ENCODE measurements at regions not wholly inside any gene's neighbourhood (a gene's known extent, or its start where the extent isn't known, plus 50 kb on each side); places are given as distances from the start of the nearest gene placed in this dataset.
"Not testable (repeated sequence)": the region's sequence is repeated elsewhere in the genome, so short reads cannot be mapped to it uniquely, and the experiment has no call there.

- Mint-ChIP-seq H3K27me3 (no peaks in the 10 kb centered on the region), H3K27ac (no peak overlapping the region), H3K9me3 (peaks cover 0 to 1% (median 0%) of the 10 kb centered on the region in 3 donors), H3K36me3 (peaks cover 2% of the 10 kb centered on the region), H3K4me3 (no peak overlapping the region), H3K4me1 (no peaks in the 10 kb centered on the region)
Measured at GRCh38 chr4:164318350-164318749, 435.6 kb upstream of the SMIM31 start.

DNA sequence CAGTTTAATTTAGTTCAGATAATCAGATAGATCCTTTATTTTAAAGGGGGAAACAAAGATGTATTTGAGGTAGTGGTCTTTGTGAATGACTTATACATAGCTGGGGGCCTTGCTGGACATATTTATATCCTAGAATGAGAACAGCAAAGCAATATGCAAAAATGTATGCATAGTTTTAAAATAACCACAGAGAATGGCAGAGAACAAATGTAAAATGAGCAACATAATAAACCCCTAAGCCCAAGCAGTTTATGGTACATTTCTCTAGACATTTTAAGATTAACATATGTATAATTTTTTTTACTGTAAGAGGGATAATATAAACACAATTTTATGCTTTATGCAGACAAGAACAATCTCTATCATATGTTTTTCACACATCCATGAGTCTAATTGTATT is 434.2 kb upstream of the SMIM31 start:
- Mint-ChIP-seq H3K36me3 (peaks cover 2% of the 10 kb centered on the region), H3K9me3 (peaks cover 0 to 1% (median 0%) of the 10 kb centered on the region in 3 donors), H3K4me1 (no peaks in the 10 kb centered on the region), H3K27me3 (no peaks in the 10 kb centered on the region), H3K4me3 (no peak overlapping the region), H3K27ac (no peak overlapping the region)

GRCh38 chr4:164320847-164321246 is 433.1 kb upstream of the SMIM31 start:
- Mint-ChIP-seq H3K36me3 (peaks cover 2% of the 10 kb centered on the region), H3K9me3 (peaks cover 0 to 1% (median 0%) of the 10 kb centered on the region in 3 donors), H3K27me3 (no peaks in the 10 kb centered on the region), H3K4me1 (no peaks in the 10 kb centered on the region), H3K27ac (no peak overlapping the region), H3K4me3 (no peak overlapping the region)

- Mint-ChIP-seq H3K27me3 (no peaks in the 10 kb centered on the region), H3K9me3 (peaks cover 0 to 2% (median 0%) of the 10 kb centered on the region in 3 donors), H3K4me3 (no peak overlapping the region), H3K27ac (no peak overlapping the region), H3K4me1 (no peaks in the 10 kb centered on the region), H3K36me3 (no peaks in the 10 kb centered on the region)
Measured at GRCh38 chr4:164326056-164326455, 427.9 kb upstream of the SMIM31 start.

GRCh38 chr4:164337219-164337944 is 416.5 kb upstream of the SMIM31 start:
- Mint-ChIP-seq H3K27me3 (no peaks in the 10 kb centered on the region), H3K27ac (no peak overlapping the region), H3K9me3 (peaks cover 2 to 18% (median 14%) of the 10 kb centered on the region in 3 donors), H3K36me3 (no peaks in the 10 kb centered on the region), H3K4me1 (no peaks in the 10 kb centered on the region), H3K4me3 (no peak overlapping the region)

- Mint-ChIP-seq H3K4me3 (no peak overlapping the region), H3K36me3 (no peaks in the 10 kb centered on the region), H3K4me1 (no peaks in the 10 kb centered on the region)
Measured at GRCh38 chr4:164343472-164343976, 410.4 kb upstream of the SMIM31 start.

GRCh38 chr4:164345756-164346155 is 408.2 kb upstream of the SMIM31 start:
- no peaks in the 10 kb centered on the region for H3K4me1 Mint-ChIP-seq
- peaks cover 5 to 8% (median 6%) of the 10 kb centered on the region in 3 donors for H3K9me3 Mint-ChIP-seq
- no peak overlapping the region for H3K4me3 Mint-ChIP-seq
- no peaks in the 10 kb centered on the region for H3K36me3 Mint-ChIP-seq
- no peaks in the 10 kb centered on the region for H3K27me3 Mint-ChIP-seq
- no peak overlapping the region for H3K27ac Mint-ChIP-seq

More at GRCh38 chr4:164343472-164343976, 410.4 kb upstream of the SMIM31 start:
- Mint-ChIP-seq H3K9me3 (peaks cover 5 to 13% (median 12%) of the 10 kb centered on the region in 3 donors), H3K27me3 (no peaks in the 10 kb centered on the region), H3K27ac (no peak overlapping the region)

DNA sequence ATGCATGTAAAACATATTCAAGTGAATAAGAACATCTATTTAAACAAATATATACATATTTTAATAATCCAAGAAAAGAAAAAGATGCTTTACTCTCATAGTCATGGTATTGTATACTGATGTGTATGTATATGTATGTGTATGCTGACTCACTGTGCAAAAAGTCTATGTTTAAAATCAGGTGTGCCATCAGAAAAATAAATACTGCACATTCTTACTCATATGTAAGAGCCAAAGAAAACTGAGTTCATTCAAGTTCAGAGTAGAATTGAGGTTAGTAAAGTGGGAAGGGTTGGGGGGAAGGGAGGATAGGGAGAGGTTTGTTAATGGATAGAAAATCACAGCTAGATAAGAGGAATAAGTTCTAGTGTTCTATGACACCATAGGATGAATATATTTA is 403.9 kb upstream of the SMIM31 start:
- Mint-ChIP-seq H3K36me3 (no peaks in the 10 kb centered on the region), H3K27me3 (no peaks in the 10 kb centered on the region)

GRCh38 chr4:164350716-164351115 is 403.2 kb upstream of the SMIM31 start:
- H3K9me3 Mint-ChIP-seq, H3K4me3 Mint-ChIP-seq, H3K27ac Mint-ChIP-seq, H3K36me3 Mint-ChIP-seq, H3K27me3 Mint-ChIP-seq, H3K4me1 Mint-ChIP-seq: not testable (repeated sequence)

More for the DNA sequence above, 403.9 kb upstream of the SMIM31 start:
- H3K9me3 Mint-ChIP-seq: peaks cover 0 to 2% (median 0%) of the 10 kb centered on the region in 3 donors
- no peaks in the 10 kb centered on the region for H3K4me1 Mint-ChIP-seq
- peak overlapping the region in 1 of 4 donors; percentile 20 for H3K4me3 Mint-ChIP-seq
- no peak overlapping the region for H3K27ac Mint-ChIP-seq

DNA sequence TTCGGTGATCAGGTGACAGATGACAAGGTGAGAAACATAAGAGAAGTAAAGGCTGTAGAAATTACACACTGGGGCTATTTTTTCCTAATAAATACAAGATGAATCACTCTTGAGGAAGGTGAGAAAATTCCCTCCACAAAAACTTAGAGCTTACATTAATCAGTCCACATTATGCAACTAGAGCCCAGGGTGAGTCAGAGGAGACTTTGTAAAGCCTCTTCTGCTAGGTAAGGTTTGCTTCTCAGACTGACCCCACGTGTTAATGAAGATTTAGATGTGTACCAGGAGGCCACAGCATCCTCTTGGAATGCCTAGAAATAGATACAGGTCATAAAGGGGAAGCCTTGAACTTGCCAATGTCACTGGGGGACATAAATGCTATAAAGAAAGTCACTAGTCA is 396.0 kb upstream of the SMIM31 start:
- Mint-ChIP-seq H3K4me1 (peaks cover 0 to 5% (median 0%) of the 10 kb centered on the region in 3 donors), H3K36me3 (no peaks in the 10 kb centered on the region), H3K27me3 (no peaks in the 10 kb centered on the region), H3K9me3 (peaks cover 0 to 2% (median 0%) of the 10 kb centered on the region in 3 donors), H3K4me3 (no peak overlapping the region), H3K27ac (no peak overlapping the region)

GRCh38 chr4:164358400-164358799 is 395.5 kb upstream of the SMIM31 start:
- Mint-ChIP-seq H3K36me3 (no peaks in the 10 kb centered on the region), H3K4me3 (no peak overlapping the region), H3K4me1 (peaks cover 0 to 5% (median 0%) of the 10 kb centered on the region in 3 donors)

DNA sequence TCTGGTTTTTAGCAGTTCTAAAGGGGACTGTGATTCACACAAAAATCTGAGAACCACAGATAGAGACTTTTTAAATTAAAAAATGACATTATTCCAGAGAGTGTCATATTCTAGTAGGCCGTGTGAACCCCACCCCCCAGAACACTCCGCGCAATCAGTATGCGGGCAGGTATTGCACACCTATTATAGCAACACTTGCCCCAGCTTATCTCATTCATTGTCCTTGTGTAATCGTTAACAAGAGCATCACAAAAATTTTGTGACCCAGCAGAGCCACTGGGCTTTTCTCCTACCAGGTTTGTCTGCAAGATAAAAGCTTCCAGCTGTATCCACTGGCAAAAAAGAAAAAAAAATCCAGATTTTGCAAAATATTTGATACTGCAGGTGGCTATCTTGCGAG is 394.1 kb upstream of the SMIM31 start:
- no peaks in the 10 kb centered on the region for H3K36me3 Mint-ChIP-seq
- no peak overlapping the region for H3K27ac Mint-ChIP-seq
- no peaks in the 10 kb centered on the region for H3K27me3 Mint-ChIP-seq
- no peak overlapping the region for H3K4me3 Mint-ChIP-seq
- H3K9me3 Mint-ChIP-seq: peaks cover 0 to 2% (median 0%) of the 10 kb centered on the region in 3 donors
- peaks cover 0 to 5% (median 0%) of the 10 kb centered on the region in 3 donors for H3K4me1 Mint-ChIP-seq

More at GRCh38 chr4:164358400-164358799, 395.5 kb upstream of the SMIM31 start:
- no peaks in the 10 kb centered on the region for H3K27me3 Mint-ChIP-seq
- H3K9me3 Mint-ChIP-seq: peaks cover 0 to 2% (median 0%) of the 10 kb centered on the region in 3 donors
- no peak overlapping the region for H3K27ac Mint-ChIP-seq

DNA sequence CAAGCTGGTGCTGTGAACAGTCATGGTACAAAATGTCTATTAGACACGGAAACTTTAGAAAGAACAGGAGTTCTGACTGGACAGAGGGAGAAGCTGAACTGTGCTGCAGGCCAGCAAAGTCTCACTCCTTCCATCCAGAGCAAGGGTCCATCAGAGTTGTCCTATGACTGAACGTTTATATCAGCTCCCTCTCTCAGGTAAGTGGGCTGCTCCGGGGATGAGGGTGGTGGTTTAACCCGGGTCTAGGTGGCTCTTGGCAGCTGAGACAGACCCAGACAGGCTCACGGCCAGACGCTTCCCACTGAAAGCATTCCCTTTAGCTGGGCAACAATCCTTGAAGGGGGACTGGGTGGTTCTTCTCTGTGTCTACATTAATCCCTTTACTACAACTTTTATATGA is 385.0 kb upstream of the SMIM31 start:
- H3K27ac Mint-ChIP-seq: no peak overlapping the region
- no peaks in the 10 kb centered on the region for H3K4me1 Mint-ChIP-seq
- peaks cover 0 to 1% (median 0%) of the 10 kb centered on the region in 3 donors for H3K9me3 Mint-ChIP-seq
- no peak overlapping the region for H3K4me3 Mint-ChIP-seq
- H3K36me3 Mint-ChIP-seq: no peaks in the 10 kb centered on the region
- no peaks in the 10 kb centered on the region for H3K27me3 Mint-ChIP-seq

GRCh38 chr4:164373021-164373420 is 380.9 kb upstream of the SMIM31 start:
- H3K4me1 Mint-ChIP-seq: no peaks in the 10 kb centered on the region
- H3K36me3 Mint-ChIP-seq: no peaks in the 10 kb centered on the region
- H3K27ac Mint-ChIP-seq: no peak overlapping the region
- H3K9me3 Mint-ChIP-seq: peaks cover 0 to 2% (median 1%) of the 10 kb centered on the region in 3 donors
- no peaks in the 10 kb centered on the region for H3K27me3 Mint-ChIP-seq
- H3K4me3 Mint-ChIP-seq: no peak overlapping the region

DNA sequence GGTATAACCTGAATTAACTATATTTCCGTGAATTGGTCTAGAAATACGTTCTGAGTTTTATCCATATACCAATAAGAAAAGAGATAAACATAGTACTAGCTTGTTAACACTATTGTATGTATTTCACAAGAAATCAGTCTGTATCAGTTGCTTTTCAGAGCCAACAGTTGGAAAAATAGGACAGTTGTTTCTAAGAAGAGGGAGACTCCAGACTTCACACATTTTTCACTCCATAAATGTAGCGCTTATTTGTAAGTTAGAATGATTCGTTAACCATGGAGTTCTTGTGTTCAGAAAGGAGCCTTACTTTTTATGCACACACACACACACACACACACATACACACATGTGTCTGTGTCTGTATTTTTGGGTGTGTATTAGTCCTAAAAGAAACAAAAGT is 376.7 kb upstream of the SMIM31 start:
- Mint-ChIP-seq H3K9me3 (peaks cover 0 to 4% (median 0%) of the 10 kb centered on the region in 3 donors), H3K27ac (no peak overlapping the region)

DNA sequence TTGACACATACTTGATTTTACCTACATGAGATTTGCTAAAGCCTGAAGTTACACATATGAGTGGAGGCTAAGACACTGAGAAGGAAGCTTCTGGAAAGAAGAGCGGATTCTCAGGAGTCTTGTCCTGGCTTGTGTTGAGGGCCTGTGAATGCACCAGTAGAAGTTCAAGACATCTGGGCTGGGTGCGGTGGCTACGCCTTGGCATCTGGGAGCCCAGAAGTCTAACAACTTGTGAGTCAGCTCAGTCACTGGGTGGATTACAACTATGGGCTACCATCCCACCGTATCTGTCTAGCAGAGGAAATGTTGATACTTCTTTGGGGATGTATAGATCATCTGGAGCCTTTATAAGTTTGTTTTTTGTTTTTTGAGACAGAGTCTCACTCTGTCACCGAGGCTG is 375.6 kb upstream of the SMIM31 start:
- Mint-ChIP-seq H3K36me3 (no peaks in the 10 kb centered on the region), H3K4me1 (no peaks in the 10 kb centered on the region), H3K27me3 (peaks cover 8% of the 10 kb centered on the region), H3K9me3 (peaks cover 0 to 4% (median 0%) of the 10 kb centered on the region in 3 donors), H3K4me3 (no peak overlapping the region), H3K27ac (no peak overlapping the region)

More for the DNA sequence above, 376.7 kb upstream of the SMIM31 start:
- H3K27me3 Mint-ChIP-seq: peaks cover 4% of the 10 kb centered on the region
- no peaks in the 10 kb centered on the region for H3K4me1 Mint-ChIP-seq
- H3K36me3 Mint-ChIP-seq: no peaks in the 10 kb centered on the region
- no peak overlapping the region for H3K4me3 Mint-ChIP-seq
